ENCODE measurements at regions not wholly inside any gene's neighbourhood (a gene's known extent, or its start where the extent isn't known, plus 50 kb on each side); places are given as distances from the start of the nearest gene placed in this dataset.

DNA sequence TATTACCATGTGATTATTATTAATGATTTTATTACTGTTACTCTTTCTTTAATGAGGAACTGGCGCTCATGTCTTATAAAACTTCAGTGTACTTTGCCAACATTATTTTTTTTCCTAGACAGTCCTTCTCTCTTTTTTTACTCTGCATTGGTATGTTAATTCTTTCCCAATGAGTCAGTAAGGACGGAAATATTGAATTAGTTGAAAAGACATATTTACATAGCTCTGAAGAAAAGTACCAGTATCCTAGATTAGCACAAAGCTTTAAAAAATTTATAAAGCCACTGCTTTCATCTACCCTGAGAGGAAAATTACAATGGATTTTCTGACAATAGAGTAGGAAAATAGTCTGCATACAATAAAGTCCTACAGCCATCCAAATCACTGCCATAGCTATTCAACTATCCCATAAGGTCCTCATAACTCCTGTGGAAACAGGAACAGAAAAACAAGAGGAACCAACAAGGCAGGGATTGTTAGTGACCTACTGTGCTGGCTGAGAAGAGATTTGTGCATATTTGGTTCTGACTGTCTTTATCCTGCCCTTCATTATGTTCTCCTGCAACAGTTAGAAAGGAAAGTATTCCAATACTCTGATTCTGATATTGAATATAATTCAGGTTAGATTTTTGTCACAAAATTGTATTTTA lies 314.4 kb downstream of the AASDHPPT start:
- TF ChIP-seq, protein P1, sequence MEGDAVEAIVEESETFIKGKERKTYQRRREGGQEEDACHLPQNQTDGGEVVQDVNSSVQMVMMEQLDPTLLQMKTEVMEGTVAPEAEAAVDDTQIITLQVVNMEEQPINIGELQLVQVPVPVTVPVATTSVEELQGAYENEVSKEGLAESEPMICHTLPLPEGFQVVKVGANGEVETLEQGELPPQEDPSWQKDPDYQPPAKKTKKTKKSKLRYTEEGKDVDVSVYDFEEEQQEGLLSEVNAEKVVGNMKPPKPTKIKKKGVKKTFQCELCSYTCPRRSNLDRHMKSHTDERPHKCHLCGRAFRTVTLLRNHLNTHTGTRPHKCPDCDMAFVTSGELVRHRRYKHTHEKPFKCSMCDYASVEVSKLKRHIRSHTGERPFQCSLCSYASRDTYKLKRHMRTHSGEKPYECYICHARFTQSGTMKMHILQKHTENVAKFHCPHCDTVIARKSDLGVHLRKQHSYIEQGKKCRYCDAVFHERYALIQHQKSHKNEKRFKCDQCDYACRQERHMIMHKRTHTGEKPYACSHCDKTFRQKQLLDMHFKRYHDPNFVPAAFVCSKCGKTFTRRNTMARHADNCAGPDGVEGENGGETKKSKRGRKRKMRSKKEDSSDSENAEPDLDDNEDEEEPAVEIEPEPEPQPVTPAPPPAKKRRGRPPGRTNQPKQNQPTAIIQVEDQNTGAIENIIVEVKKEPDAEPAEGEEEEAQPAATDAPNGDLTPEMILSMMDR (IDR thresholded peaks at IDR 0.05; ENCODE audit: low read depth, low read length), result no peak
- TF ChIP-seq POLR2A (IDR thresholded peaks at IDR 0.05; ENCODE audit: extremely low read depth, insufficient read length) (no peak), MYC (IDR thresholded peaks at IDR 0.05; ENCODE audit: low read depth, low read length) (no peak)
- TF ChIP-seq, protein P2, sequence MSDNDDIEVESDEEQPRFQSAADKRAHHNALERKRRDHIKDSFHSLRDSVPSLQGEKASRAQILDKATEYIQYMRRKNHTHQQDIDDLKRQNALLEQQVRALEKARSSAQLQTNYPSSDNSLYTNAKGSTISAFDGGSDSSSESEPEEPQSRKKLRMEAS (IDR thresholded peaks at IDR 0.05; ENCODE audit: low read depth, low read length), result no peak
